Gastrocnemius medialis (tissue), 4 donors: ENCODE measurements at regions not wholly inside any gene's neighbourhood (a gene's known extent, or its start where the extent isn't known, plus 50 kb on each side); places are given as distances from the start of the nearest gene placed in this dataset.

Experiments
- ATAC-seq, 2 donors: fragments of 150-250 bp; one replicate each; pipeline ENCODE4 v1.9.1; 2016
- DNase-seq, 2 donors: peaks; one replicate each; pipeline ENCODE4 v3.0.0-alpha.2; 2019
- H3K27ac ChIP-seq, 4 donors: fragments of 200-600 bp; sonication (generic); 1 replicate in 1 of 4; 2 replicates in 3 of 4; pipeline ENCODE4 v1.5.1; 2016 to 2018; ENCODE audit warnings: mild to moderate bottlenecking in 2 of 4, moderate library complexity in 1 of 4
- H3K27me3 ChIP-seq, 3 donors: fragments of 200-600 bp; sonication (generic) in 2 of 3; 1 replicate in 1 of 3; 2 replicates in 2 of 3; pipeline versions ENCODE4 v1.5.1 to v1.6.0; 2016 to 2019; ENCODE audit warnings: mild to moderate bottlenecking in 1 of 3, moderate library complexity in 1 of 3
- H3K36me3 ChIP-seq, 2 donors: fragments of 200-600 bp; sonication (generic) in 1 of 2; one replicate each; pipeline ENCODE4 v1.5.1; 2017 to 2018
- H3K4me1 ChIP-seq, 2 donors: fragments of 200-600 bp; sonication (generic) in 1 of 2; one replicate each; pipeline ENCODE4 v1.5.1; 2016 to 2017; ENCODE audit warnings: mild to moderate bottlenecking in 2 of 2
- H3K4me3 ChIP-seq, 4 donors: fragments of 200-600 bp; sonication (generic) in 3 of 4; 1 replicate in 1 of 4; 2 replicates in 3 of 4; pipeline ENCODE4 v1.5.1; 2016 to 2019; ENCODE audit warnings: mild to moderate bottlenecking in 2 of 4
- H3K9me3 ChIP-seq, 3 donors: fragments of 200-600 bp; sonication (generic) in 2 of 3; 1 replicate in 1 of 3; 2 replicates in 2 of 3; pipeline ENCODE4 v1.5.1; 2016 to 2019
- CTCF ChIP-seq, 5 experiments: fragments of 450-650 bp in 3 of 5; fragments of 200-600 bp in 2 of 5; sonication (generic) in 2 of 5; IDR thresholded peaks in 4 of 5; conservative IDR thresholded peaks in 1 of 5; 1 replicate in 4 of 5; 2 replicates in 1 of 5; pipeline ENCODE4 v1.5.1; 2016 to 2019; ENCODE audit warnings: antibody characterized with exemption in 5 of 5, mild to moderate bottlenecking in 3 of 5, moderate library complexity in 3 of 5
- POLR2A ChIP-seq, 2 donors: fragments of 450-650 bp; IDR thresholded peaks; one replicate each; pipeline ENCODE4 v1.6.1; 2017; ENCODE audit warnings: antibody characterized with exemption in 2 of 2, mild to moderate bottlenecking in 2 of 2, moderate library complexity in 2 of 2
- in situ Hi-C, 4 donors: fragments of 200-750 bp; cut with MboI; loops; one replicate each; pipeline versions ENCODE4 v1.15.0 to v1.8.0; 2017; ENCODE audit warnings: low sequenced_read_pairs in 4 of 4
- intact Hi-C: fragments of 100-400 bp; cut with DNase I; formaldehyde crosslinking; loops from one replicate; pipeline ENCODE4 v1.15.1; 2023; ENCODE audit warnings: low total_unique reads

GRCh38 chr2:191556463-191556862 is 121.5 kb upstream of the NABP1 start:
- Histone ChIP-seq H3K27ac (no peak overlapping the region), H3K4me3 (no peak overlapping the region), H3K9me3 (no peaks in the 10 kb centered on the region), H3K4me1 (no peaks in the 10 kb centered on the region), H3K27me3 (no peaks in the 10 kb centered on the region), H3K36me3 (no peaks in the 10 kb centered on the region)
- in situ Hi-C loops (loop anchor here in 3 of 4 donors (5.0 to 10.0 kb wide), 3 partner anchors 136 to 608 kb away; no protein-coding TSS in a partner anchor), intact Hi-C loops (no loop called here)
- no peak for TF ChIP-seq POLR2A (IDR thresholded peaks at IDR 0.05)
- no peak for TF ChIP-seq CTCF (IDR thresholded peaks at IDR 0.05 in 4 of 5, conservative IDR thresholded peaks at IDR 0.05 in 1 of 5)
- DNase-seq (no peak), ATAC-seq (no peak)

GRCh38 chr2:191557841-191558240 is 120.1 kb upstream of the NABP1 start:
- Histone ChIP-seq H3K9me3 (no peaks in the 10 kb centered on the region), H3K36me3 (no peaks in the 10 kb centered on the region), H3K4me1 (no peaks in the 10 kb centered on the region), H3K4me3 (no peak overlapping the region), H3K27ac (no peak overlapping the region), H3K27me3 (no peaks in the 10 kb centered on the region)
- no peak for ATAC-seq
- intact Hi-C loops, result no loop called here
- no peak for DNase-seq
- TF ChIP-seq CTCF (IDR thresholded peaks at IDR 0.05 in 4 of 5, conservative IDR thresholded peaks at IDR 0.05 in 1 of 5), result no peak
- TF ChIP-seq POLR2A (IDR thresholded peaks at IDR 0.05), result no peak
- in situ Hi-C loops, result loop anchor here in 3 of 4 donors (5.0 to 10.0 kb wide), 3 partner anchors 134 to 607 kb away; no protein-coding TSS in a partner anchor

DNA sequence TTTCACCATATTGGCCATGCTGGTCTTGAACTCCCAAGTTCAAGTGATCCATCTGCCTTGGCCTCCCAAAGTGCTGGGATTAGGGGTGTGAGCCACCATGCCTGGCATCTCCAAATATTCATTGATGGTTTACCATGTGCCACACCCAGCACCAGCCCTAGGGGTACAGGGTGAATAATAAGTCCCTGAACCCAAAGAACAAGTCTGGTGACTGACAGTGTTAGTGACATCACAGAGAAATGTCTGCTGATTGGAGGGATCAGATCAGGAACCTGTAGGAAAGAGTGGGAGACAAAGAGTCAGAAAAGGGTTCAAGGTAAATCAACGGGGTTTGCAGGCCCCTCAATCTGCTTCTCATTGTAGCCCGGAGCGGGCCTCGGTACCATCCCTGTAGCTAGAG is 118.4 kb upstream of the NABP1 start:
- no peak overlapping the region for H3K4me3 ChIP-seq
- H3K27ac ChIP-seq, result no peak overlapping the region
- H3K36me3 ChIP-seq, result no peaks in the 10 kb centered on the region
- ATAC-seq (no peak), DNase-seq (no peak)
- in situ Hi-C loops (loop anchor here in 3 of 4 donors (5.0 to 10.0 kb wide), 3 partner anchors 133 to 605 kb away; no protein-coding TSS in a partner anchor), intact Hi-C loops (no loop called here)
- H3K27me3 ChIP-seq, result no peaks in the 10 kb centered on the region
- TF ChIP-seq CTCF (IDR thresholded peaks at IDR 0.05 in 4 of 5, conservative IDR thresholded peaks at IDR 0.05 in 1 of 5) (no peak), POLR2A (IDR thresholded peaks at IDR 0.05) (no peak)
- H3K9me3 ChIP-seq, result no peaks in the 10 kb centered on the region
- no peaks in the 10 kb centered on the region for H3K4me1 ChIP-seq

DNA sequence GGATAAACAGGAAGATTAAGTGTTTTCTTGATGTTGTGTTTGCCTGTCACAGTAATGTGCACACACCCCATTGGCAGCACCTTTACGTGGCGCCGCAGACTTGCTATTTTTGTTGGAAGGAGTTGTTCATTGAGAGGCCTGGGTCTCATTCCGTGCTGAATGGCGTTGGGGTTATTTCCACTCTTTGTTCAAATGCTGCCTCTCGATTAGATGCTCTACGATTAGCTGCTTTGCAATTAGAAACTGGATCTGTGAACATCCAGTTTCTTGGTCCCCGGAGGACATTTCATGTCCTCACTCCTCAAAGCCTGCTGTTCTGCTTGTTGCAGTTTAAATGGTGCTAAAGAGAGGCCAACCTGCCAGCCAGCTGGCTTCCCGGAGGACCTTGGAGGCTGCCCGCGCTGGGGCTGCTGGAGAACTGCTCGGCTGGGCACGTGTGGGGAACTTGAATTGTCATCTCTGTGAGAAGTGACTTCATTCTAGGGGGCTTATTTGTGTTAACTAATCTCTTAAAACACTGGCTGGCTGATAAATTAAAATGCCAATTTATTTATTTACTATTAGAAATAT is 117.4 kb upstream of the NABP1 start:
- Histone ChIP-seq H3K36me3 (no peaks in the 10 kb centered on the region), H3K9me3 (no peaks in the 10 kb centered on the region), H3K4me1 (no peaks in the 10 kb centered on the region), H3K27me3 (no peaks in the 10 kb centered on the region), H3K4me3 (no peak overlapping the region), H3K27ac (no peak overlapping the region)
- no peak for TF ChIP-seq POLR2A (IDR thresholded peaks at IDR 0.05)
- TF ChIP-seq CTCF (IDR thresholded peaks at IDR 0.05 in 4 of 5, conservative IDR thresholded peaks at IDR 0.05 in 1 of 5), result no peak
- in situ Hi-C loops (loop anchor here in 1 of 4 donors (10.0 kb wide), 1 partner anchor 604 kb away; no protein-coding TSS in a partner anchor), intact Hi-C loops (no loop called here)
- ATAC-seq, result no peak
- no peak for DNase-seq

- Histone ChIP-seq H3K27ac (no peak overlapping the region), H3K4me3 (no peak overlapping the region), H3K36me3 (no peaks in the 10 kb centered on the region), H3K4me1 (no peaks in the 10 kb centered on the region), H3K9me3 (no peaks in the 10 kb centered on the region), H3K27me3 (no peaks in the 10 kb centered on the region)
- ATAC-seq (no peak), DNase-seq (no peak)
- no peak for TF ChIP-seq CTCF (IDR thresholded peaks at IDR 0.05 in 4 of 5, conservative IDR thresholded peaks at IDR 0.05 in 1 of 5)
- TF ChIP-seq POLR2A (IDR thresholded peaks at IDR 0.05), result no peak
- intact Hi-C loops, result no loop called here
- in situ Hi-C loops, result loop anchor here (5.0 to 10.0 kb wide), 2 partner anchors 127 to 600 kb away; no protein-coding TSS in a partner anchor
These were observed 112.8 kb upstream of the NABP1 start for GRCh38 chr2:191565120-191565519.
